Medulla oblongata (tissue), 1 donor: ENCODE measurements at regions not wholly inside any gene's neighbourhood (a gene's known extent, or its start where the extent isn't known, plus 50 kb on each side); places are given as distances from the start of the nearest gene placed in this dataset.

Source experiments
- DNase-seq: peaks from one replicate; pipeline ENCODE4 v3.0.0-alpha.2; 2015; ENCODE audit errors: extremely low spot score

GRCh38 chr4:37073226-37073840 is 171.2 kb upstream of the NWD2 start:
- no peak for DNase-seq

GRCh38 chr4:37082912-37083311 is 161.6 kb upstream of the NWD2 start:
- DNase-seq, result no peak

- DNase-seq, result no peak
Observed at GRCh38 chr4:37095925-37096324, 148.6 kb upstream of the NWD2 start.

- no peak for DNase-seq
Observed at GRCh38 chr4:37101182-37101581, 143.4 kb upstream of the NWD2 start.

GRCh38 chr4:37101686-37102085 is 142.9 kb upstream of the NWD2 start:
- no peak for DNase-seq

- DNase-seq, result no peak
Observed at GRCh38 chr4:37109756-37110155, 134.8 kb upstream of the NWD2 start.

GRCh38 chr4:37124800-37125199 is 119.7 kb upstream of the NWD2 start:
- no peak for DNase-seq

- no peak for DNase-seq
Observed at GRCh38 chr4:37126051-37126450, 118.5 kb upstream of the NWD2 start.

GRCh38 chr4:37130465-37130864 is 114.1 kb upstream of the NWD2 start:
- no peak for DNase-seq

GRCh38 chr4:37132351-37132974 is 112.1 kb upstream of the NWD2 start:
- DNase-seq, result no peak

- no peak for DNase-seq
Observed at GRCh38 chr4:37132975-37133360, 111.6 kb upstream of the NWD2 start.

GRCh38 chr4:37138019-37138653 is 106.4 kb upstream of the NWD2 start:
- DNase-seq, result no peak

GRCh38 chr4:37138789-37139188 is 105.8 kb upstream of the NWD2 start:
- DNase-seq, result no peak

- DNase-seq, result no peak
Observed at GRCh38 chr4:37139987-37140386, 104.6 kb upstream of the NWD2 start.

GRCh38 chr4:37146260-37146659 is 98.3 kb upstream of the NWD2 start:
- DNase-seq, result no peak

- no peak for DNase-seq
Observed at GRCh38 chr4:37157476-37158167, 86.9 kb upstream of the NWD2 start.

GRCh38 chr4:37160653-37161052 is 83.9 kb upstream of the NWD2 start:
- no peak for DNase-seq

- no peak for DNase-seq
Observed at GRCh38 chr4:37165844-37166243, 78.7 kb upstream of the NWD2 start.

GRCh38 chr4:37169956-37170355 is 74.6 kb upstream of the NWD2 start:
- no peak for DNase-seq

- DNase-seq, result no peak
Observed at GRCh38 chr4:37188100-37188499, 56.4 kb upstream of the NWD2 start.
